A549 (cell line): ENCODE measurements at regions not wholly inside any gene's neighbourhood (a gene's known extent, or its start where the extent isn't known, plus 50 kb on each side); places are given as distances from the start of the nearest gene placed in this dataset.
A peak's percentile ranks its signal among the peaks of the same experiment; 100 is the strongest.

Experiments used
- ATAC-seq, 2 experiments: fragments of 200-7000 bp in 1 of 2; fragments of >200 bp in 1 of 2; cut with Nextera tagmentation in 1 of 2; cut with Tn5 transposase in 1 of 2; 3 replicates each; pipeline versions ENCODE4 v1.8.0 to v1.9.1; 2018 to 2020; ENCODE audit warnings: mild to moderate bottlenecking in 1 of 2, moderate library complexity in 1 of 2
- CTCF ChIA-PET: fragments of 300-600 bp; sonication (Branson Sonifier 250); formaldehyde crosslinking; extraction: SDS; loops from one replicate; lab custom pipeline; 2021; ENCODE audit warnings: antibody characterized with exemption, inconsistent platforms; lab: Yijun Ruan, JAX
- POLR2A ChIA-PET: fragments of 350-600 bp; formaldehyde crosslinking; extraction: SDS; loops from one replicate; lab custom pipeline; 2021; ENCODE audit warnings: antibody characterized with exemption, inconsistent platforms; lab: Yijun Ruan, JAX
- DNase-seq, 2 experiments: peaks; one replicate each; pipeline versions ENCODE4 v3.0.0 to v3.0.0-alpha.2; 2011 to 2016; ENCODE audit warnings: low read depth in 1 of 2, low spot score in 1 of 2
- FAIRE-seq: peaks from 2 replicates; lab custom pipeline; 2011; peaks lifted over from hg19 to GRCh38; lab: Jason Lieb, UNC
- H3K27ac ChIP-seq, 2 experiments: fragments of >200 bp; sonication (Bioruptor Twin); formaldehyde crosslinking; 3 replicates each; pipeline ENCODE4 v1.5.1; 2016 to 2017
- H3K4me1 ChIP-seq: fragments of >200 bp; sonication (Bioruptor Twin); formaldehyde crosslinking; 3 replicates; pipeline ENCODE4 v1.6.1; 2016
- H3K4me2 ChIP-seq: fragments of >200 bp; sonication (Bioruptor Twin); formaldehyde crosslinking; 3 replicates; pipeline ENCODE4 v1.6.1; 2016
- H3K4me3 ChIP-seq: fragments of >200 bp; sonication (Bioruptor Twin); formaldehyde crosslinking; 3 replicates; pipeline ENCODE4 v1.5.1; 2016
- H3K9me3 ChIP-seq: fragments of >200 bp; sonication (Bioruptor Twin); formaldehyde crosslinking; 3 replicates; pipeline ENCODE4 v1.6.1; 2016
- CBX2 ChIP-seq: fragments of 200-600 bp; sonication (generic); IDR thresholded peaks from 2 replicates; pipeline ENCODE4 v1.6.1; 2016; ENCODE audit warnings: low read depth, mild to moderate bottlenecking, borderline replicate concordance
- CEBPB ChIP-seq, 2 experiments: fragments of >200 bp in 1 of 2; sonication (Bioruptor Twin) in 1 of 2; formaldehyde crosslinking in 1 of 2; IDR thresholded peaks; 2 replicates each; pipeline ENCODE4 v1.6.1; 2012 to 2016
- CHD4 ChIP-seq: fragments of 200-600 bp; sonication (generic); IDR thresholded peaks from 2 replicates; pipeline ENCODE4 v1.6.1; 2016; ENCODE audit warnings: antibody characterized with exemption, mild to moderate bottlenecking, borderline replicate concordance
- EHMT2 ChIP-seq: fragments of 200-600 bp; sonication (generic); IDR thresholded peaks from 2 replicates; pipeline ENCODE4 v1.6.1; 2016; ENCODE audit warnings: antibody characterized with exemption, low read depth, mild to moderate bottlenecking, moderate library complexity
- ELK1 ChIP-seq: fragments of 150-350 bp; IDR thresholded peaks from 2 replicates; pipeline ENCODE4 v1.6.1; 2014; ENCODE audit warnings: low read depth, mild to moderate bottlenecking, low read length
- FOSB ChIP-seq: fragments of 250-450 bp; sonication (Bioruptor Pico); IDR thresholded peaks from 2 replicates; pipeline ENCODE4 v1.5.0; 2020; ENCODE audit warnings: mild to moderate bottlenecking, moderate library complexity
- JUN ChIP-seq, 2 experiments: fragments of >200 bp; sonication (Bioruptor Twin); formaldehyde crosslinking; IDR thresholded peaks; 2 replicates in 1 of 2; 3 replicates in 1 of 2; pipeline ENCODE4 v1.6.1; 2016 to 2017
- JUNB ChIP-seq: fragments of >200 bp; sonication (Bioruptor Twin); formaldehyde crosslinking; IDR thresholded peaks from 2 replicates; pipeline ENCODE4 v1.6.1; 2016
- KDM1A ChIP-seq: fragments of 200-600 bp; sonication (generic); IDR thresholded peaks from 2 replicates; pipeline ENCODE4 v1.6.1; 2016; ENCODE audit warnings: low read depth, mild to moderate bottlenecking
- MAFK ChIP-seq: fragments of 450-650 bp; IDR thresholded peaks from 2 replicates; pipeline ENCODE4 v1.6.1; 2014; ENCODE audit not compliant: partially characterized antibody
- MAZ ChIP-seq: fragments of 150-350 bp; IDR thresholded peaks from 2 replicates; pipeline ENCODE4 v1.6.1; 2014; ENCODE audit warnings: antibody characterized with exemption, low read depth, low read length, borderline replicate concordance
- NFE2L2 ChIP-seq: fragments of 150-350 bp; conservative IDR thresholded peaks from 2 replicates; pipeline ENCODE4 v1.6.1; 2014; ENCODE audit warnings: low read length
- POLR2A ChIP-seq: IDR thresholded peaks from 2 replicates; pipeline ENCODE4 v1.6.1; 2012; ENCODE audit warnings: mild to moderate bottlenecking, low read length
- POLR2AphosphoS2 ChIP-seq: conservative IDR thresholded peaks from 2 replicates; pipeline ENCODE4 v1.6.1; 2012; ENCODE audit warnings: low read length, improper control_type of control experiment, inconsistent platforms
- RAD21 ChIP-seq, 2 experiments: fragments of >200 bp in 1 of 2; sonication (Bioruptor Twin) in 1 of 2; formaldehyde crosslinking in 1 of 2; IDR thresholded peaks in 1 of 2; conservative IDR thresholded peaks in 1 of 2; 2 replicates in 1 of 2; 3 replicates in 1 of 2; pipeline ENCODE4 v1.6.1; 2012 to 2018; ENCODE audit warnings: inconsistent platforms in 1 of 2
- RCOR1 ChIP-seq: fragments of 150-350 bp; IDR thresholded peaks from 2 replicates; pipeline ENCODE4 v1.6.1; 2014; ENCODE audit warnings: antibody characterized with exemption, low read length, low read depth
- RFX5 ChIP-seq: fragments of 450-650 bp; IDR thresholded peaks from 2 replicates; pipeline ENCODE4 v1.7.1; 2014; ENCODE audit warnings: antibody characterized with exemption, mild to moderate bottlenecking, moderate library complexity
- RNF2 ChIP-seq: fragments of 200-600 bp; sonication (generic); IDR thresholded peaks from 2 replicates; pipeline ENCODE4 v1.6.1; 2016; ENCODE audit warnings: low read depth, mild to moderate bottlenecking, antibody characterized with exemption, moderate library complexity, borderline replicate concordance
- TP53 ChIP-seq: fragments of 250-450 bp; sonication (Bioruptor Pico); IDR thresholded peaks from 2 replicates; pipeline ENCODE4 v1.5.0; 2021; ENCODE audit warnings: mild to moderate bottlenecking, moderate library complexity
- ZFP36 ChIP-seq: fragments of 450-650 bp; IDR thresholded peaks from 2 replicates; pipeline ENCODE4 v1.6.1; 2014; ENCODE audit warnings: borderline replicate concordance; ENCODE audit not compliant: partially characterized antibody
- WGBS: methylation state at CpG from one replicate; pipeline ENCODE4 v1.1.6; 2017; ENCODE audit errors: missing lambda C conversion rate; 5-methylcytosine and 5-hydroxymethylcytosine counted together
- TF ChIP-seq, protein P1 (sequence below): fragments of >200 bp; sonication (Bioruptor Twin); formaldehyde crosslinking; IDR thresholded peaks from 3 replicates; pipeline ENCODE4 v1.6.1; 2016
- TF ChIP-seq, protein P2 (sequence below): fragments of 250-450 bp; sonication (Bioruptor Pico); IDR thresholded peaks from 2 replicates; pipeline ENCODE4 v1.5.0; 2020; ENCODE audit warnings: low read depth, mild to moderate bottlenecking, moderate library complexity
- TF ChIP-seq, protein P3 (sequence below): fragments of 200-600 bp; sonication (generic); IDR thresholded peaks from 2 replicates; pipeline ENCODE4 v1.6.1; 2016; ENCODE audit warnings: antibody characterized with exemption, mild to moderate bottlenecking, moderate library complexity

- Histone ChIP-seq H3K4me2 (no peak overlapping the region), H3K4me1 (no peaks in the 10 kb centered on the region), H3K9me3 (no peaks in the 10 kb centered on the region), H3K27ac (no peak overlapping the region), H3K4me3 (no peak overlapping the region)
- TF ChIP-seq EHMT2 (no peak), NFE2L2 (no peak), KDM1A (no peak), CBX2 (no peak), POLR2AphosphoS2 (no peak)
- no peak for ATAC-seq
- FAIRE-seq, result no peak
- DNase-seq, result peak in 1 of 2 experiments; percentile 22
- CTCF ChIA-PET, result interaction anchor here (0.7 kb wide), 1 partner anchor 1302 kb away, joined by 3 read pairs; no protein-coding TSS in a partner anchor
- 81% methylated on average over 3 of the region's 3 CpGs for WGBS
- POLR2A ChIA-PET, result no interaction called here
These were observed 448.6 kb upstream of the NRP1 start for GRCh38 chr10:33783078-33783477.

- 61% methylated on average over 7 of the region's 7 CpGs for WGBS
- Histone ChIP-seq H3K4me1 (no peaks in the 10 kb centered on the region), H3K4me3 (no peak overlapping the region), H3K27ac (no peak overlapping the region), H3K9me3 (no peaks in the 10 kb centered on the region), H3K4me2 (no peak overlapping the region)
- DNase-seq (no peak), FAIRE-seq (no peak), ATAC-seq (no peak)
- POLR2A ChIA-PET, result no interaction called here
- CTCF ChIA-PET, result interaction anchor here (1.6 kb wide), 1 partner anchor 589 kb away, joined by 3 read pairs; no protein-coding TSS in a partner anchor
- TF ChIP-seq RCOR1 (no peak), JUN (IDR thresholded peaks at IDR 0.05) (no peak), POLR2A (no peak), CBX2 (no peak), CEBPB (IDR thresholded peaks at IDR 0.05) (no peak), TP53 (no peak), FOSB (CRISPR knock-in tag) (no peak), MAFK (no peak), RAD21 (conservative IDR thresholded peaks at IDR 0.05 in 1 of 2, IDR thresholded peaks at IDR 0.05 in 1 of 2) (no peak), RFX5 (no peak), MAZ (no peak), RNF2 (no peak)
- TF ChIP-seq, protein P1, sequence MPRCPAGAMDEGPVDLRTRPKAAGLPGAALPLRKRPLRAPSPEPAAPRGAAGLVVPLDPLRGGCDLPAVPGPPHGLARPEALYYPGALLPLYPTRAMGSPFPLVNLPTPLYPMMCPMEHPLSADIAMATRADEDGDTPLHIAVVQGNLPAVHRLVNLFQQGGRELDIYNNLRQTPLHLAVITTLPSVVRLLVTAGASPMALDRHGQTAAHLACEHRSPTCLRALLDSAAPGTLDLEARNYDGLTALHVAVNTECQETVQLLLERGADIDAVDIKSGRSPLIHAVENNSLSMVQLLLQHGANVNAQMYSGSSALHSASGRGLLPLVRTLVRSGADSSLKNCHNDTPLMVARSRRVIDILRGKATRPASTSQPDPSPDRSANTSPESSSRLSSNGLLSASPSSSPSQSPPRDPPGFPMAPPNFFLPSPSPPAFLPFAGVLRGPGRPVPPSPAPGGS, result no peak
- TF ChIP-seq, protein P2, sequence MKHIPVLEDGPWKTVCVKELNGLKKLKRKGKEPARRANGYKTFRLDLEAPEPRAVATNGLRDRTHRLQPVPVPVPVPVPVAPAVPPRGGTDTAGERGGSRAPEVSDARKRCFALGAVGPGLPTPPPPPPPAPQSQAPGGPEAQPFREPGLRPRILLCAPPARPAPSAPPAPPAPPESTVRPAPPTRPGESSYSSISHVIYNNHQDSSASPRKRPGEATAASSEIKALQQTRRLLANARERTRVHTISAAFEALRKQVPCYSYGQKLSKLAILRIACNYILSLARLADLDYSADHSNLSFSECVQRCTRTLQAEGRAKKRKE (CRISPR knock-in tag), result no peak
These were observed 447.3 kb upstream of the NRP1 start for GRCh38 chr10:33781606-33782395.

- H3K4me2 ChIP-seq, result no peak overlapping the region
- no peak overlapping the region for H3K4me3 ChIP-seq
- POLR2A ChIA-PET, result no interaction called here
- no peak for TF ChIP-seq KDM1A
- TF ChIP-seq, protein P3, sequence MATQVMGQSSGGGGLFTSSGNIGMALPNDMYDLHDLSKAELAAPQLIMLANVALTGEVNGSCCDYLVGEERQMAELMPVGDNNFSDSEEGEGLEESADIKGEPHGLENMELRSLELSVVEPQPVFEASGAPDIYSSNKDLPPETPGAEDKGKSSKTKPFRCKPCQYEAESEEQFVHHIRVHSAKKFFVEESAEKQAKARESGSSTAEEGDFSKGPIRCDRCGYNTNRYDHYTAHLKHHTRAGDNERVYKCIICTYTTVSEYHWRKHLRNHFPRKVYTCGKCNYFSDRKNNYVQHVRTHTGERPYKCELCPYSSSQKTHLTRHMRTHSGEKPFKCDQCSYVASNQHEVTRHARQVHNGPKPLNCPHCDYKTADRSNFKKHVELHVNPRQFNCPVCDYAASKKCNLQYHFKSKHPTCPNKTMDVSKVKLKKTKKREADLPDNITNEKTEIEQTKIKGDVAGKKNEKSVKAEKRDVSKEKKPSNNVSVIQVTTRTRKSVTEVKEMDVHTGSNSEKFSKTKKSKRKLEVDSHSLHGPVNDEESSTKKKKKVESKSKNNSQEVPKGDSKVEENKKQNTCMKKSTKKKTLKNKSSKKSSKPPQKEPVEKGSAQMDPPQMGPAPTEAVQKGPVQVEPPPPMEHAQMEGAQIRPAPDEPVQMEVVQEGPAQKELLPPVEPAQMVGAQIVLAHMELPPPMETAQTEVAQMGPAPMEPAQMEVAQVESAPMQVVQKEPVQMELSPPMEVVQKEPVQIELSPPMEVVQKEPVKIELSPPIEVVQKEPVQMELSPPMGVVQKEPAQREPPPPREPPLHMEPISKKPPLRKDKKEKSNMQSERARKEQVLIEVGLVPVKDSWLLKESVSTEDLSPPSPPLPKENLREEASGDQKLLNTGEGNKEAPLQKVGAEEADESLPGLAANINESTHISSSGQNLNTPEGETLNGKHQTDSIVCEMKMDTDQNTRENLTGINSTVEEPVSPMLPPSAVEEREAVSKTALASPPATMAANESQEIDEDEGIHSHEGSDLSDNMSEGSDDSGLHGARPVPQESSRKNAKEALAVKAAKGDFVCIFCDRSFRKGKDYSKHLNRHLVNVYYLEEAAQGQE, result no peak
- TF ChIP-seq CHD4, result no peak
- no peak for TF ChIP-seq ZFP36
- no peak for TF ChIP-seq JUNB
- TF ChIP-seq ELK1, result no peak
- H3K27ac ChIP-seq, result no peak overlapping the region
- no peak for ATAC-seq
- no peaks in the 10 kb centered on the region for H3K4me1 ChIP-seq
- DNase-seq, result no peak
- 84% methylated on average over 9 of the region's 9 CpGs for WGBS
- H3K9me3 ChIP-seq, result no peaks in the 10 kb centered on the region
- CTCF ChIA-PET, result interaction anchor here (0.9 to 1.6 kb wide), 2 partner anchors 33 to 588 kb away, joined by 3 read pairs; no protein-coding TSS in a partner anchor
- FAIRE-seq, result no peak
These were observed 446.5 kb upstream of the NRP1 start for GRCh38 chr10:33780961-33781360.
